Peyer's patch (tissue), 4 donors: ENCODE measurements at regions not wholly inside any gene's neighbourhood (a gene's known extent, or its start where the extent isn't known, plus 50 kb on each side); places are given as distances from the start of the nearest gene placed in this dataset.

Experiments
- DNase-seq, 3 donors: peaks; one replicate each; pipeline ENCODE4 v3.0.0-alpha.2; 2017 to 2019
- H3K27ac ChIP-seq, 4 donors: fragments of 200-600 bp; sonication (generic); one replicate each; pipeline ENCODE4 v1.5.1; 2016 to 2019
- H3K27me3 ChIP-seq, 2 donors: fragments of 200-600 bp; sonication (generic); one replicate each; pipeline ENCODE4 v1.5.1; 2019
- H3K36me3 ChIP-seq, 3 donors: fragments of 200-600 bp; sonication (generic); one replicate each; pipeline ENCODE4 v1.5.1; 2016 to 2019
- H3K4me1 ChIP-seq, 4 donors: fragments of 200-600 bp; sonication (generic); one replicate each; pipeline ENCODE4 v1.5.1; 2016 to 2019
- H3K4me3 ChIP-seq, 4 donors: fragments of 200-600 bp; sonication (generic); 1 replicate in 3 of 4; 2 replicates in 1 of 4; pipeline ENCODE4 v1.5.1; 2016 to 2019; ENCODE audit warnings: mild to moderate bottlenecking in 1 of 4
- H3K9me3 ChIP-seq, 4 donors: fragments of 200-600 bp; sonication (generic); one replicate each; pipeline ENCODE4 v1.5.1; 2016 to 2019; ENCODE audit warnings: mild to moderate bottlenecking in 1 of 4
- CTCF ChIP-seq, 6 experiments: fragments of 450-650 bp in 4 of 6; fragments of 200-600 bp in 2 of 6; sonication (generic) in 1 of 6; IDR thresholded peaks; one replicate each; pipeline ENCODE4 v1.5.1; 2017 to 2019; ENCODE audit warnings: antibody characterized with exemption in 6 of 6, mild to moderate bottlenecking in 3 of 6, moderate library complexity in 1 of 6
- POLR2A ChIP-seq, 2 donors: fragments of 450-650 bp; IDR thresholded peaks; one replicate each; pipeline ENCODE4 v1.5.1; 2017; ENCODE audit warnings: antibody characterized with exemption in 2 of 2, mild to moderate bottlenecking in 2 of 2, moderate library complexity in 2 of 2

GRCh38 chr1:87899746-87900145, 571.1 kb downstream of the LMO4 start:
- no peak for DNase-seq
- no peaks in the 10 kb centered on the region for H3K36me3 ChIP-seq
- no peaks in the 10 kb centered on the region for H3K9me3 ChIP-seq
- H3K4me1 ChIP-seq: peaks cover 0 to 6% (median 0%) of the 10 kb centered on the region in 4 donors
- TF ChIP-seq CTCF (IDR thresholded peaks at IDR 0.05): no peak
- TF ChIP-seq POLR2A (IDR thresholded peaks at IDR 0.05): no peak
- H3K4me3 ChIP-seq: no peak overlapping the region
- H3K27ac ChIP-seq: no peak overlapping the region
- no peaks in the 10 kb centered on the region for H3K27me3 ChIP-seq

GRCh38 chr1:87902830-87903229, 574.1 kb downstream of the LMO4 start:
- H3K4me3 ChIP-seq: no peak overlapping the region
- peak overlapping the region in 1 of 4 donors; percentile 23 for H3K27ac ChIP-seq
- peaks cover 0 to 6% (median 0%) of the 10 kb centered on the region in 4 donors for H3K4me1 ChIP-seq
- peak in 2 of 3 donors; percentile 31 to 43 for DNase-seq
- no peak for TF ChIP-seq CTCF (IDR thresholded peaks at IDR 0.05)
- no peak for TF ChIP-seq POLR2A (IDR thresholded peaks at IDR 0.05)
- no peaks in the 10 kb centered on the region for H3K27me3 ChIP-seq
- no peaks in the 10 kb centered on the region for H3K9me3 ChIP-seq
- H3K36me3 ChIP-seq: no peaks in the 10 kb centered on the region

- no peak for TF ChIP-seq POLR2A (IDR thresholded peaks at IDR 0.05)
- no peak for TF ChIP-seq CTCF (IDR thresholded peaks at IDR 0.05)
- Histone ChIP-seq H3K27ac (peak overlapping the region in 1 of 4 donors; percentile 23), H3K27me3 (no peaks in the 10 kb centered on the region)
These were observed 574.6 kb downstream of the LMO4 start for GRCh38 chr1:87903242-87903641.

GRCh38 chr1:87904651-87905050, 576.0 kb downstream of the LMO4 start:
- H3K4me1 ChIP-seq: peaks cover 0 to 6% (median 0%) of the 10 kb centered on the region in 4 donors
- TF ChIP-seq CTCF (IDR thresholded peaks at IDR 0.05) (no peak), POLR2A (IDR thresholded peaks at IDR 0.05) (no peak)
- H3K4me3 ChIP-seq: no peak overlapping the region
- no peaks in the 10 kb centered on the region for H3K9me3 ChIP-seq
- H3K27ac ChIP-seq: no peak overlapping the region
- no peak for DNase-seq
- H3K36me3 ChIP-seq: no peaks in the 10 kb centered on the region
- H3K27me3 ChIP-seq: no peaks in the 10 kb centered on the region

More at GRCh38 chr1:87903242-87903641, 574.6 kb downstream of the LMO4 start:
- no peak for DNase-seq
- no peaks in the 10 kb centered on the region for H3K36me3 ChIP-seq
- peaks cover 0 to 6% (median 0%) of the 10 kb centered on the region in 4 donors for H3K4me1 ChIP-seq
- no peaks in the 10 kb centered on the region for H3K9me3 ChIP-seq
- H3K4me3 ChIP-seq: no peak overlapping the region

GRCh38 chr1:87905651-87906050, 577.0 kb downstream of the LMO4 start:
- no peak for DNase-seq
- H3K9me3 ChIP-seq: no peaks in the 10 kb centered on the region
- H3K36me3 ChIP-seq: no peaks in the 10 kb centered on the region
- no peak overlapping the region for H3K4me3 ChIP-seq
- H3K27ac ChIP-seq: no peak overlapping the region
- no peak for TF ChIP-seq CTCF (IDR thresholded peaks at IDR 0.05)
- no peak for TF ChIP-seq POLR2A (IDR thresholded peaks at IDR 0.05)
- no peaks in the 10 kb centered on the region for H3K27me3 ChIP-seq
- peaks cover 0 to 6% (median 0%) of the 10 kb centered on the region in 4 donors for H3K4me1 ChIP-seq

GRCh38 chr1:87906078-87906477, 577.4 kb downstream of the LMO4 start:
- Histone ChIP-seq H3K9me3 (no peaks in the 10 kb centered on the region), H3K36me3 (no peaks in the 10 kb centered on the region), H3K4me1 (peaks cover 0 to 6% (median 0%) of the 10 kb centered on the region in 4 donors), H3K27ac (no peak overlapping the region), H3K27me3 (no peaks in the 10 kb centered on the region), H3K4me3 (no peak overlapping the region)
- DNase-seq: no peak
- TF ChIP-seq CTCF (IDR thresholded peaks at IDR 0.05) (no peak), POLR2A (IDR thresholded peaks at IDR 0.05) (no peak)
